ENCODE measurements at regions not wholly inside any gene's neighbourhood (a gene's known extent, or its start where the extent isn't known, plus 50 kb on each side); places are given as distances from the start of the nearest gene placed in this dataset.

DNA sequence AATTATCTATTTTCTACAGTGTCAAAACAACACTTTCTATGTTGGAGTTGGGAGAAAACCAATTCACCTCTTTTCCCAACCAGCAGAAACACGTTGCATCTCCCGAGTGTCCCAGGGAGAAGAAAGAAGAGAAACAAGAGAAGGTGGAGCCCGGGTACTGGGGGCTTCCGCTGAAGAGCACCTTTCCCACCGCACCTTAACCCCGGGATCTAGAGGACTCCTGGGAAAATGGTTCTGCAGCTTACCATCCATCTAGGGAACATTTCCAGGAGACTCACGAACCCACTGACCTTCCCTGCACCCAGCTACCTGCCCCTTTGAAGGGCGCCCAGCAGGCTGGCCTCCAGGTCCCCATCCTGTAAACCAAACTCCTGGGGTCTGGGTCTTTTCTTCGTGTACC, 346.8 kb downstream of the TCERG1L start:
- DNase-seq = no peak
- BruUV-seq (replicated peaks) = no TSS peak
- POLR2A ChIA-PET (ENCODE audit: unreplicated experiment) = no interaction called here

More for the DNA sequence above, 346.8 kb downstream of the TCERG1L start:
- H3K27ac ChIP-seq (ENCODE audit: insufficient read depth, low read length) = no peak overlapping the region
- H3K14ac ChIP-seq (replicated peaks; ENCODE audit: low read depth, low read length) = no peak overlapping the region
- dilution Hi-C loops (cut with HindIII; ENCODE audit: low sequenced_read_pairs, unreplicated experiment) = no loop called here
- H3K27me3 ChIP-seq (ENCODE audit: control insufficient read depth, insufficient read depth, low read length) = no peaks in the 10 kb centered on the region
- H2AK5ac ChIP-seq (ENCODE audit: low read depth, low read length) = no peak overlapping the region
- H3K4me3 ChIP-seq (ENCODE audit: insufficient read depth, low read depth, low read length) = no peak overlapping the region
- CTCF ChIA-PET = no interaction called here
- peaks cover 38% of the 10 kb centered on the region for H3K9me3 ChIP-seq (ENCODE audit: control insufficient read depth, insufficient read depth, low read length)
- H4K5ac ChIP-seq (ENCODE audit: low read depth, low read length) = no peak overlapping the region
- no peak overlapping the region for H2BK5ac ChIP-seq (ENCODE audit: low read depth, low read length, poor library complexity, severe bottlenecking)
- no peak overlapping the region for H2BK20ac ChIP-seq (ENCODE audit: low read depth, low read length)
- 44% methylated on average over 3 of the region's 9 CpGs; no CpG with 5 or more reads in 1 of the 2 experiments for WGBS, 2 experiments (ENCODE audit: extremely low coverage in 2 of 2, insufficient read length in 1 of 2)
- H3K4me1 ChIP-seq (ENCODE audit: control insufficient read depth, insufficient read depth, low read length) = no peaks in the 10 kb centered on the region
- ATAC-seq (ENCODE audit: low read depth) = no peak
- no peaks in the 10 kb centered on the region for H3K79me1 ChIP-seq (ENCODE audit: low read depth in 1 of 2, low read length in 2 of 2)
- H2AK9ac ChIP-seq (replicated peaks; ENCODE audit: low read depth, low read length, poor library complexity) = no peak overlapping the region
- no peak overlapping the region for H2AFZ ChIP-seq (replicated peaks; ENCODE audit: low read length, poor library complexity)
- H3K36me3 ChIP-seq (ENCODE audit: control insufficient read depth, insufficient read depth, low read length) = no peaks in the 10 kb centered on the region
- no peak overlapping the region for H3K9ac ChIP-seq (ENCODE audit: low read depth, low read length)
- H2BK120ac ChIP-seq (ENCODE audit: low read depth, low read length) = no peak overlapping the region
- H4K20me1 ChIP-seq (ENCODE audit: insufficient read depth, low read length) = no peaks in the 10 kb centered on the region
- no peaks in the 10 kb centered on the region for H3K9me1 ChIP-seq (ENCODE audit: insufficient read depth, low read length)
- H3K4ac ChIP-seq (ENCODE audit: low read depth, low read length) = no peak overlapping the region
- TF ChIP-seq RCOR1 (IDR thresholded peaks at IDR 0.05; ENCODE audit: insufficient replicate concordance, low read length) (no peak), FOS (IDR thresholded peaks at IDR 0.05; ENCODE audit: low read depth, low read length) (no peak)
- H3K23ac ChIP-seq (ENCODE audit: low read depth, low read length) = no peak overlapping the region
- H4K8ac ChIP-seq (ENCODE audit: low read depth in 2 of 2, low read length in 2 of 2) = no peak overlapping the region
- intact Hi-C loops (cut with micrococcal nuclease) = no loop called here
- H3K18ac ChIP-seq (ENCODE audit: low read depth, low read length) = no peak overlapping the region
- H3K4me2 ChIP-seq (ENCODE audit: low read depth, low read length) = no peak overlapping the region
- H3K56ac ChIP-seq (ENCODE audit: extremely low read depth, insufficient read depth, low read length) = no peak overlapping the region
- H4K91ac ChIP-seq (ENCODE audit: insufficient read depth, low read depth, low read length) = no peak overlapping the region
- in situ Hi-C loops (cut with MboI; ENCODE audit: low sequenced_read_pairs) = no loop called here
- H2BK15ac ChIP-seq (ENCODE audit: low read depth, low read length) = no peak overlapping the region
